BJ (cell line): ENCODE measurements at regions not wholly inside any gene's neighbourhood (a gene's known extent, or its start where the extent isn't known, plus 50 kb on each side); places are given as distances from the start of the nearest gene placed in this dataset.

Experiments
- CTCF ChIA-PET: fragments of 350-600 bp; formaldehyde crosslinking; extraction: SDS; loops from one replicate; lab custom pipeline; 2021; ENCODE audit warnings: antibody characterized with exemption, inconsistent platforms; lab: Yijun Ruan, JAX
- POLR2A ChIA-PET: fragments of 300-600 bp; sonication (Branson Sonifier 250); formaldehyde crosslinking; extraction: SDS; loops from one replicate; lab custom pipeline; 2021; ENCODE audit warnings: antibody characterized with exemption; lab: Charles Lee
- DNase-seq: peaks from one replicate; pipeline ENCODE4 v3.0.0-alpha.2; 2011; ENCODE audit warnings: low read depth
- H3K27me3 ChIP-seq: 2 replicates; pipeline ENCODE4 v1.6.0; 2011; ENCODE audit warnings: low read length; ENCODE audit not compliant: control insufficient read depth, insufficient read depth
- H3K36me3 ChIP-seq: 2 replicates; pipeline ENCODE4 v1.5.1; 2011; ENCODE audit warnings: low read length; ENCODE audit not compliant: control insufficient read depth, insufficient read depth
- H3K4me3 ChIP-seq: 2 replicates; pipeline ENCODE4 v1.5.1; 2011; ENCODE audit warnings: low read depth, mild to moderate bottlenecking, control low read depth, low read length
- TF ChIP-seq, protein P1 (sequence below): IDR thresholded peaks from 2 replicates; pipeline ENCODE4 v1.5.1; 2011; ENCODE audit warnings: low read depth, mild to moderate bottlenecking, control low read depth, inconsistent platforms, low read length, moderate library complexity; ENCODE audit not compliant: insufficient read depth

DNA sequence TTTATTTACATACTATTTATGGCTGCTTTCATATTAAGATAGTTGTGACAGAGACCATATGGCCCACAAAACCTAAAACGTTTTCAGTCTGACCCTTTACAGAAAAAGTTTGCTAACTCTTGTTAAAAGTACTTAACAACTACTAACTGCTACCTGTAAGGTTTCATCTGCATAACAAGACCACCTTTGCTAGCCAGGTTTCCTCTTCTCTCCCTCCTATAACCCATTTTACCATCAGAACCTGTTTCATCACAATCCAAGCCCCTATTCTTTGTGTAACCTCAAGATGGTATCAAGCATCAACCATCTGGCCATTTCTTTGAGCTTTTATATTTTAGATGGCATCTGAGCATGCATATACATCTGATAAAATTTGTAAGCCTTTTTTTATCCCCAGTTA, 305.4 kb downstream of the HHIPL2 start:
- TF ChIP-seq, protein P1, sequence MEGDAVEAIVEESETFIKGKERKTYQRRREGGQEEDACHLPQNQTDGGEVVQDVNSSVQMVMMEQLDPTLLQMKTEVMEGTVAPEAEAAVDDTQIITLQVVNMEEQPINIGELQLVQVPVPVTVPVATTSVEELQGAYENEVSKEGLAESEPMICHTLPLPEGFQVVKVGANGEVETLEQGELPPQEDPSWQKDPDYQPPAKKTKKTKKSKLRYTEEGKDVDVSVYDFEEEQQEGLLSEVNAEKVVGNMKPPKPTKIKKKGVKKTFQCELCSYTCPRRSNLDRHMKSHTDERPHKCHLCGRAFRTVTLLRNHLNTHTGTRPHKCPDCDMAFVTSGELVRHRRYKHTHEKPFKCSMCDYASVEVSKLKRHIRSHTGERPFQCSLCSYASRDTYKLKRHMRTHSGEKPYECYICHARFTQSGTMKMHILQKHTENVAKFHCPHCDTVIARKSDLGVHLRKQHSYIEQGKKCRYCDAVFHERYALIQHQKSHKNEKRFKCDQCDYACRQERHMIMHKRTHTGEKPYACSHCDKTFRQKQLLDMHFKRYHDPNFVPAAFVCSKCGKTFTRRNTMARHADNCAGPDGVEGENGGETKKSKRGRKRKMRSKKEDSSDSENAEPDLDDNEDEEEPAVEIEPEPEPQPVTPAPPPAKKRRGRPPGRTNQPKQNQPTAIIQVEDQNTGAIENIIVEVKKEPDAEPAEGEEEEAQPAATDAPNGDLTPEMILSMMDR = no peak
- ChIA-PET CTCF (no interaction called here), POLR2A (no interaction called here)
- Histone ChIP-seq H3K4me3 (no peak overlapping the region), H3K36me3 (no peaks in the 10 kb centered on the region), H3K27me3 (no peaks in the 10 kb centered on the region)
- DNase-seq = no peak

DNA sequence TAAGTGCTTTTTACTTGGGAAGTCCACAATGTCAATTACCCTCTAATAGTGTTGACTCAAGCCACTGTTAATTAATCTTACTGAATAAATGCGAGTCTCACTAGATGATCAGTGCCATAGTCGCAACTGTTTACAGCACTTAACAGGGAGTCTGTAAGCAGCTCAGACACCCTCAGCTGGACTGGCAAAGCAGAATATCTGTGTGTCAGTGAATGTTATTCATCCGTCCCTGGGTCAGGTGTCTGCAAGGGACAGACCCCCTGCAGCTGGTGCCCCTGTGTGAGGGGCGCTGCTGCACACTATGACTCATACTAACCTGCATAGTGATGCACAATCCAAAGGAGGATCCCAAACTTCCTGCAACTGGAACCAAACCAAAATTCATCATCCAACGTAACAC, 306.5 kb downstream of the HHIPL2 start:
- no peak for DNase-seq
- TF ChIP-seq, protein P1 = no peak
- CTCF ChIA-PET = interaction anchor here (0.6 to 1.1 kb wide), 4 partner anchors 8 to 327 kb away, joined by 3 read pairs; no protein-coding TSS in a partner anchor
- no peaks in the 10 kb centered on the region for H3K27me3 ChIP-seq
- H3K4me3 ChIP-seq = no peak overlapping the region
- POLR2A ChIA-PET = no interaction called here
- H3K36me3 ChIP-seq = no peaks in the 10 kb centered on the region

DNA sequence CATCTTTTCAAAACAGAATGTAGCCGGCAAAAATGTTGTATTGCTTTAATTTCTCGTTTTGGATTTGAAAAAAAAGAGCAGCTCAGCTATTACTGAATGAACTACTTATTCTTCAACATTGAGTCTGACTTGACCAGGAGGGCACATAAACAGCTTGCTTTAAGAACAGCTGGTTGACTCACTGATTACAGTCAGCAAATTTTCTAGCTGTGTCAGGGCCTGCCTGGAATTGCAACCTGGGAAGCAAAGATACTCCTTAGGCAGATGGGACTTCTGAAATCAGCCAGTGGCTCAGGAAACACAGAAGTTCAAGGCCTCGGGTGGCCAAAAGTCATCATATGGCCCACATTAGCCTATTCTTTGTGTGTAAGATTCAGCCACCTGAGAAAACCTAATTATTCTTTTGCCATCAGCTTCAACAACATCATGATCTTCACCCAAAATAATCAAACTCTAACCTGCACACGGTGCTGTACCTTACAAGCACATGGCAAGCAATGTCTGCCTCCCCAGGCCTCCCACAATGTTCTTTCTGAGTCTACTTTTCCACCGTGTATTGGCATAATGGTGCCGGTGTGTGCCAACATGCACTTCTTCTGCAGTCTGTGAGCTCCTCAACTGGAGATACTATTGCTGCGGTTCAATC, 307.2 kb downstream of the HHIPL2 start:
- ChIA-PET POLR2A (interaction anchor here (0.7 kb wide), 1 partner anchor 20 kb away, joined by 4 read pairs; no protein-coding TSS in a partner anchor), CTCF (interaction anchor here (0.6 to 1.1 kb wide), 4 partner anchors 9 to 327 kb away, joined by 3 read pairs; no protein-coding TSS in a partner anchor)
- Histone ChIP-seq H3K27me3 (no peaks in the 10 kb centered on the region), H3K36me3 (no peaks in the 10 kb centered on the region), H3K4me3 (no peak overlapping the region)
- TF ChIP-seq, protein P1 = no peak
- DNase-seq = no peak

DNA sequence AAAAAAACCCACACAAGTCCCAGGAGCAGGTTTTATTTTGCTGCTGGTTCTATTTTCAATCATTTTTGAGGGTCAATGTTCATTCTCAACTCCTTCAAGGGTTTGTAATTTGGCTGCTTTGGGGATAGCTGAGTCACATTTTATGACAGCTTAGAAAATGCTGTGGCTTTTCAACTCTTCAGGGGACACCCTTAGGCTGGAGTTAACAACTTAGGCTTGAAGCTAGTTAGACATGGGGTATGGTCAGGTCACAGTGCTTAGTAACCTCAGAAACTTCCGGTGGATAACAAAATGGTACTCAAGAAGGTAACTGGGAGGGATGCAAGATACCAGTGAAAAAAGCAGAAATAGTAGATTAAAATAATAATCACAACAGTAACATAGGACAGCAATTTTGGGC, 308.8 kb downstream of the HHIPL2 start:
- POLR2A ChIA-PET = no interaction called here
- CTCF ChIA-PET = no interaction called here
- no peak for DNase-seq
- Histone ChIP-seq H3K4me3 (no peak overlapping the region), H3K36me3 (no peaks in the 10 kb centered on the region), H3K27me3 (no peaks in the 10 kb centered on the region)
- TF ChIP-seq, protein P1 = no peak

DNA sequence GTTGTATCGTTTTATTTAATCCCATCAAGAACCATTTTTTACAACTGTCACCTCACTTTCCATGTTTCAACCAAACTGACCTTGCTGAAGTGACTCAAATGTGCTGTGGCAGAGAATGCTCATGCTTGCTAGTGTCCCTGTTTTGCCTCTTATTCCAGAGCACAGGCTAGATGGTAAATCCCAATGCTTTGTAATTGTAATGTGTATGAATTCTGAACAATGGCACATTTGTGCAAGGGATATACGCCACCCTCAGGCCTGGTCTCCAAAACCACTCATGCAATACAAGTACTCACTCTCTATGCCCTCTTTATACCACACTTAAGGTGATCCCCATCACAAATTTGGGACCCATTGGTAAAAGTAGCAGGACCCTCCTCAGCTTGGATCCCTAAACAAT, 313.6 kb downstream of the HHIPL2 start:
- no peaks in the 10 kb centered on the region for H3K36me3 ChIP-seq
- TF ChIP-seq, protein P1 = no peak
- CTCF ChIA-PET = no interaction called here
- H3K4me3 ChIP-seq = no peak overlapping the region
- no peaks in the 10 kb centered on the region for H3K27me3 ChIP-seq
- DNase-seq = no peak
- POLR2A ChIA-PET = no interaction called here
